HG02970 (cell line): ENCODE measurements at regions not wholly inside any gene's neighbourhood (a gene's known extent, or its start where the extent isn't known, plus 50 kb on each side); places are given as distances from the start of the nearest gene placed in this dataset.
"Not testable (repeated sequence)": the region's sequence is repeated elsewhere in the genome, so short reads cannot be mapped to it uniquely, and the experiment has no call there.

Source experiments
- ATAC-seq: cut with Tn5 transposase; IDR thresholded peaks from one replicate; pipeline ENCODE4 v1.9.1; 2021; ENCODE audit warnings: mild to moderate bottlenecking, moderate library complexity, moderate number of reproducible peaks; ENCODE audit not compliant: unreplicated experiment, low FRiP score

- no peak for ATAC-seq
Measured at GRCh38 chr2:175626796-175627195, 375.3 kb downstream of the LNPK start.

- ATAC-seq, result no peak
Measured at GRCh38 chr2:175624785-175625184, 377.3 kb downstream of the LNPK start.

GRCh38 chr2:175624211-175624761 lies 377.8 kb downstream of the LNPK start:
- ATAC-seq, result no peak

- ATAC-seq, result no peak
Measured at GRCh38 chr2:175621821-175622220, 380.2 kb downstream of the LNPK start.

- ATAC-seq, result no peak
Measured at GRCh38 chr2:175620106-175620505, 382.0 kb downstream of the LNPK start.

- no peak for ATAC-seq
Measured at GRCh38 chr2:175619179-175620045, 382.7 kb downstream of the LNPK start.

- no peak for ATAC-seq
Measured at GRCh38 chr2:175612280-175612679, 389.8 kb downstream of the LNPK start.

- ATAC-seq, result no peak
Measured at GRCh38 chr2:175606010-175606841, 395.8 kb downstream of the LNPK start.

- ATAC-seq, result no peak
Measured at GRCh38 chr2:175605640-175606009, 396.4 kb downstream of the LNPK start.

GRCh38 chr2:175601969-175602368 lies 400.1 kb downstream of the LNPK start:
- no peak for ATAC-seq

- ATAC-seq, result no peak
Measured at GRCh38 chr2:175599966-175600831, 401.9 kb downstream of the LNPK start.

- no peak for ATAC-seq
Measured at GRCh38 chr2:175597286-175597685, 404.8 kb downstream of the LNPK start.

GRCh38 chr2:175595139-175595538 lies 406.9 kb downstream of the LNPK start:
- no peak for ATAC-seq

- not testable (repeated sequence) for ATAC-seq
Measured at GRCh38 chr2:175593686-175594525, 408.2 kb downstream of the LNPK start.

GRCh38 chr2:175588213-175588612 lies 406.7 kb upstream of the ATP5MC3 start:
- not testable (repeated sequence) for ATAC-seq

GRCh38 chr2:175585496-175585895 lies 404.0 kb upstream of the ATP5MC3 start:
- no peak for ATAC-seq

- no peak for ATAC-seq
Measured at GRCh38 chr2:175580652-175581051, 399.1 kb upstream of the ATP5MC3 start.

GRCh38 chr2:175579646-175580045 lies 398.1 kb upstream of the ATP5MC3 start:
- ATAC-seq, result no peak

GRCh38 chr2:175577368-175577970 lies 396.0 kb upstream of the ATP5MC3 start:
- ATAC-seq, result no peak
